ENCODE measurements at regions not wholly inside any gene's neighbourhood (a gene's known extent, or its start where the extent isn't known, plus 50 kb on each side); places are given as distances from the start of the nearest gene placed in this dataset.
A peak's percentile ranks its signal among the peaks of the same experiment; 100 is the strongest.
"Not testable (repeated sequence)": the region's sequence is repeated elsewhere in the genome, so short reads cannot be mapped to it uniquely, and the experiment has no call there.

DNA sequence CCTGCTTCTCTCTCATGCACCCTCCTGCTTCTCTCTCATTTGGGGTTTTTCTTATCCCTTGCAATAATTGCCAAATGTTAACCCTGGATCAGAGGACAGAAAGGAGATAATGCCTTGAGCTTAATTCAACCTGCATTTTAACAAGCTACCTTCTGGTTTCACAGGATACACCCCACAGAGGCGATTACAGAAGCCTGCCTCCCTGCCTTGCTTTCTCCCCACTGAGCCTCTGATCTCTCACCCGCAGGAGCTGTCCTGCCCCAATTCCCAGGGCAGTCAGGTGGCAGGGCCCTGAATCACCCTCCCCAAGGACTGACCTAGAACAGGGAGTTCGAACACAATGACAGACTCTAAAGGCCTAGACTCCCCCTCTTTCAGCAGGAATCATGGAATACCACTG is 959.5 kb downstream of the GRID1 start:
- DNase-seq, result no peak

DNA sequence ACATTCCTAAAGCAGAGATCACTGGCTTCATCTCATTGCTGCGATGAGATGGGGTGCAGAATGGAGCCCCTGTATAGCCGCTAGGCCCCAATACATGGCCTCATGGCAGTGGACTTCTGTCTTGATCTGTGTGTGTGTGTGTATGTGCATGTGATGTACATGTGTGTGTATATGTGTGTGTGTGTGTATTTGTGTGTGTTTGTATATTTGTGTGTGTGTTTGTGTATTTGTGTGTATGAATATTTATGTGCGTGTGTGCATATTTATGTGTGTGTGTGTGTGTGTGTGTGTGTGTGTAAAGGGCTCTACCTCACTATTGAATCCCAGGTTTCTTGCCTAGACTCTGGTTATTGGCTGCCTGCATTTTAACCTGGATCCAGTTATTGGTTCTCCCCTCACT is 958.2 kb downstream of the GRID1 start:
- no peak for DNase-seq

DNA sequence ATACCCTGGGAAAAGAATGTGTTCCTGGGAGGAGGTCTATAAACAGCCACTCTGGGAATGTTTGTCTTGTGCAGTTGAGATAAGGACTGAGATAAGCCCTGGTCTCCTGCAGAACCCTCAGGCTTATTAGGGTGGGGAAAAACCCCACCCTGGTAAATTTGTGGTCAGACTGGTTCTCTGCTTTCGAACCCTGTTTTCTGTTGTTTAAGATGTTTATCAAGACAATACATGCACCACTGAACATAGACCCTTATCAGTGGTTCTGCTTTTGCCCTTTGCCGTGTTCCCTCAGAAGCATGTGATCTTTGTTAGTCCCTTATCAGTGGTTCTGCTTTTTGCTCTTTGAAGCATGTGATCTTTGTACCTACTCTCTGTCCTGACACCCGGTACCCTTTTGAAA is 956.0 kb downstream of the GRID1 start:
- not testable (repeated sequence) for DNase-seq

DNA sequence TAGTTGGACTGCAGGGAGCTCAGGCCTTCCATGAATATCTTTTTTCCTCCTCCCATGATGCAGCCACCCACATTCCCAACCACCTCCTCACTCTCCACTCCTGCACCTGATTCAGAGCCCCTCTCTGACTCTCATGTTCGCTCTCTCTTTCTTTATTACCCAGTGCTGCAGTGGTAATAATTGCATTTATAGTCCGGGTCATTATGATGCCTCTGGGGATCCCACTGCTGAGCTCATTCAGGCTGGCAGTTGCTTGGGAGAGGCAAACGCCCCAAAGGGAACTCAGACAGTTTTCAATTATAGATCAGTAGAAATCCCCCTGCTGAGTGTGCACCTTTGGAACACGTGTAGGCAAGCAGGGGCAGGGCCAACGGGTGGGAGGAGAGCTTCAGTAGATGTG is 953.0 kb downstream of the GRID1 start:
- peak; percentile 54 for DNase-seq

DNA sequence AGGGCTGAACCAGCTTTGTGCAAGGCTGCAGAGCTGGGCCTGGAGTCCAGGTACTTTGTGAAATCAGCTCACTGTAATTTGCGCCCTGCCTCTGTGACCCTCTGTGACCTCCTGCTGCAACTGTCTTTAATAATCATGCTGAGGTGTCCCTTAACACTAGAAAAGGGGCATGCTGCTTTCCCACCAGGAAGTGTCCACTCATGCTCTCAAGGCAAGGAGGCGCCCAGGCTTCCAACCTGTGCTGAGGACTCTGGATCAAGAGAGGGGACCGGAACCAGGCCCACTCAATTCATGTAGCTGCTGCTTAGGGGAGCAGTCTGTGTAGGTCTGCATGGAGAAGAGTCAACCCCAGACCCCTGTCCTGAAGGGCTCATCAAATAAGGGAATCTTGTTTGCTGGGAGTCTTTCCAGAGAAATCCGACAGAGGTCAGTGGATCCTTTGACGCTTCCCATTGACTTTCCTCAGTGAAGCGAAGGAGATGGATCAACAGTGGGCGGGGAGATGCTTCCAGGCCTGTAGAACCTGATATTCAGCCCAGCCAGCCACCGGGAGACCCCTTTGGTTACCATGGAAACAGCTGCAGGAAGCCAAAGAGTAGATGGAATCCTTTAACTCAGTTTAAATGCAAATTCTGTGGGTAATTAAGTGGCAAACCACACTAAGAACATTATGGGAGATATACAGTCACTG is 945.9 kb downstream of the GRID1 start:
- no peak for DNase-seq

DNA sequence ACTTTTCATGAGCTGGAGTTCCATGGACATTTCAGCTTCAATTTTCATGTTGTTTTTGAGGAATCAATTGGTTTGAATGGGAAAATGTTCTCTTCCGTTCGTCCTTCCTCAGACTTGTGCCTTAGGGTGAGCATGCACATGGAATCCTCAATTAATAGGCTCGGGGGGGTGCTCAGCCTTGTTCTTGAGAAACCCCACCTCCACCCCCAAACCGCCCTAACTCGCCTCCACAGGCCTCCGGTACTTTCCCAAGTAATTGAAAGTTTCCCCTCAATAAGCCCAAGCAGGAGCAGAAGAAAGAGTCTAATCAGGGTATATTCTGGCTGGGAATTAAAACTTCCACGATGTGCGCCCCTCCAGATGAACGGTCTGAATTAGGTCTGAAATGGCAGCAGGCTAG is 945.2 kb downstream of the GRID1 start:
- DNase-seq, result no peak

DNA sequence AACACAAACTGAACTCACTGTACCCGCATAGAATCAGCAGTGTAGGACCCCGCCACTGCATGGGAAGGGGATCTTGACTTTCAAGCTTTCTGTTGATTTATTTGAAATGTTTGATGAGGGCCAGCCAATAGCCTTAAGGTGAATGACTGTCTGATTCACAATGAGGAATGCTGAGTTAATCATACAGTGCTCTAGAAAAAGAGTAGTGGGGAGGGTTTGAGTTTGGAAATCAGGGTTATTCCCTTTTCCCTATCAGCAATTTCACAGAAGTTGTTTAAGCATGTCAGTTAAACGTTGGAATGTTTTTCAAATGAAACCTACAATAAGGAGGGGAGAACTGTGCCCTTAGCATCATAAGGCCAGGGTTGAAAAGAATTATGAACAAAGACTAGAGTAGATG is 937.5 kb downstream of the GRID1 start:
- no peak for DNase-seq

DNA sequence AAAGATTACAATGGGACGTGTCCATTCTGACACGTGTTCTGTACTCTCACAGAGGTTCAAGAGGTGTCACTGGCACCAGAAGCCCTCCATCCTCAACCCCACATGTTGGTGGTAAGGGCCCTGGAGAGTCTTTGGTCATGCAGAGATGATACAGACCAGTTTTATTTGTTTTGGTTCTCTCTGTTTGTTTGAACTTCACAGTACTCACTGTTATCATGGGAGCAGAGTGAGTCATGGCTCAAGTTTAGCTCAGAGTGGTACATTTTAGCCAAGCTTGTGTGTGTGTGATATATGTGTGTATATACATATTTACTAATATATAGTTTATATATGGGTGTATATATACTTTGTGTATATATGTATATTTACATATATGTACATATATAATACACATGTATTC is 935.6 kb downstream of the GRID1 start:
- DNase-seq, result no peak

GRCh38 chr10:85433248-85433647 is 933.3 kb downstream of the GRID1 start:
- no peak for DNase-seq

GRCh38 chr10:85444868-85445267 is 921.7 kb downstream of the GRID1 start:
- no peak for DNase-seq

DNA sequence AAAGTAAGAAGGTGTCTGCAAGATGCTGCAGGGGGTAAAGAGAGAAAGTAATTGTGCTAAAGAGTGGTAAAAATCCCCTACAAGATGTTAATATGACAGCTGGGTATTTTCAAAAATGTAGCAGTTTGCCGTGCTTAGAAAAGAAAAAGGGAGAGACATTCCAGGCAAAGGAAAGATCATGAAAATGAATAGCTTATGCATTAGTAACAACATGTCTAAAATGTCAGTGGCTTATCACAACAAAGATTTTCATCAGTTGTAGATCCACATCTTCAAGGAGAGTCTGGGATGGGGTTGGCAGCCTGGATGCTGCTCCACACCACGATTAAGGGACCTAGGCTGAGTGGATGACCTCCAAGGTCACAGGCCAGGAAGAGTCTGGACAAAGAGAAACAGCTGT is 920.9 kb downstream of the GRID1 start:
- DNase-seq, result no peak

GRCh38 chr10:85446827-85447226 is 919.8 kb downstream of the GRID1 start:
- DNase-seq, result no peak

- no peak for DNase-seq
These were observed 918.9 kb downstream of the GRID1 start for GRCh38 chr10:85447690-85448089.

DNA sequence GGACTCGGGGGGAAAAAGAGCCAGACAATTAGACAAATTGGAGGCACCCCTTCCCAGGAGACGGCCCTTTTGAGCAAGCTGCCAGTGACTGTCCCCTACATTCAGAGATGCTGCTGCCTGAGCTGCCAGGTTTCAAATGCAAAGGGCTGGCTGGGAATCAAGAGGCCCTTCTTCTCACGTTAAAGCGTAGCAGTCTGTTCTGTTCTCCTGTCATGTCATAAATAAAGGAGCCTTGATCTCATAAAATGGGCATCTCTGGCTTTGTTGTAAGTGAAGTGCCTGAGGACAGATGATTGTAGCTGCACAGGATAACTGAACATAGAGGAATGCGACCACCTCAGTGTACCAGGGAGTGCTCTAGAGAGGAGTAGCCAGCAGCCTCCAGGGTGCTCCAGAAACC is 917.9 kb downstream of the GRID1 start:
- no peak for DNase-seq

- no peak for DNase-seq
These were observed 912.2 kb downstream of the GRID1 start for GRCh38 chr10:85454386-85454785.

GRCh38 chr10:85457191-85457590 is 909.4 kb downstream of the GRID1 start:
- DNase-seq, result no peak

GRCh38 chr10:85458324-85458723 is 908.3 kb downstream of the GRID1 start:
- no peak for DNase-seq

DNA sequence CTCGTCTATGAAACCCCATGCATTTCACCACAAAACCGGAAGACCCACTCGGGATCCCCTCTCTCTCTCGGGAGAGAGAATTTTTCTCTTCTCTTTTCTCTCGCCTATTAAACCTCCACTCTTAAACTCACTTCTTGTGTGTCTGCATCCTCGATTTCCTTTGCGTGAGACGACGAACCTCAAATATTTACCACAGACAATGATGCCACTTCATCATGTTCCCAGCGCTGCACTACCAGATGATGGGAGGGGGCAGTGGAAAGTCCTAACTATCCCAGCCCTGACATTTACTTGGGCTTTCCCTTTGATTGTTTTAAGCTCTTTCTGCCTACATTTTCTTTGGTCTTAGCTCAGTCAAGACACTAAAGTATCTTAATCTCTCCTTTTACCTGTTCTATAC is 906.7 kb downstream of the GRID1 start:
- no peak for DNase-seq

DNA sequence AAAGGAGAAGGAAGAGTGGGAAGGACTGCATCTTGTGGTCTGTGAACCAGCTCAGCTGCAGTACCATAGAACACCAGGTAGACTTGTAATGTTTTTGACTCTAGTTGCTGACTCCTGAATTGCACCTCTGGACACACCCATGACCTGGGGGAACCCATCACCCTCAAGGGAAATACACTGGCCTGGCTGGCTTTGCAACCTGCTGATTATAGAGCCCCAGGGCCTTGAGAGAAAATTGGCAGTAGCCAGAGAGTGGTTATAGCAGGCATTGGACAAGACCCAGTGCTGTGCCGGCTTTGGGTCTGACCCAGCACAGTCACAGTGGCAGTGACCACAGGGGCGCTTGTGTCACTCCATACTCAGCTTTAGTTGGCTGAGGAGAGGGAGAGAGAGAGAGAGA is 902.3 kb downstream of the GRID1 start:
- DNase-seq, result no peak

DNA sequence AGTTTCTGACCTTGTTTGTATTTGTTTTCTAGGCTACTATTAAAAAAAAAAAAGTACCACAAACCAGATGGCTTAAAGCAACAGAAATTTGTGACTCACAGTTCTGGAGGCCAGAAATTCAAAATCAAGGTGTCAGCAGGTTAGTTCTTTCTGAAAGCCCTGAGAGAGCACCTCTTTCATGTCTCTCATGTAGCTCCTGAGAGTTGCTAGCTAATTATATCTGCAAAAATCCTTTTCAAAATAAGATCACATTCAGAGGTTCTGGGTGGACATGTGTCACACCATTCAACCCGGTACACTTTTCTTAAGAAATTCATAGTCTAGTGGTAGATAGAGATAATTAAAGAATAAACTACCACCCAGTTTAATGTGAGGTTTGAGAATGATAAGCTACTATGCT is 888.6 kb downstream of the GRID1 start:
- no peak for DNase-seq

DNA sequence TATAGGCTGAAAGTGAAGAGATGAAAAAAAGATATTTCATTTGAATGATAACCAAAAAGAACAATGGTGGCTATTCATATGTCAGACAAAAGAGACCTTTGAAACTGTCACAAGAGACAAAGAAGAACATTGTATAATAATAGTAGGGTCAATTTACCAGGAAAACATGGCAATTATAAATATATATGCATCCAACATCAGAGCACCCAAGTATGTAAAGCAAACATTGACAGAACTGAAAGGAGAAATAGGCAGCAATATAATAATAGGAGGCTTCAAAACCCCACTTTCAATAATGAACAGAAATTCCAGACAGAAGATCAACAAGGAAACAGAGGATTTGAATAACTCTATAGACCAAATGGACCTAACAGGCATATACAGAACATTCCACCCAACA is 876.2 kb downstream of the GRID1 start:
- no peak for DNase-seq

- DNase-seq, result no peak
These were observed 874.9 kb downstream of the GRID1 start for GRCh38 chr10:85491652-85492051.

GRCh38 chr10:85492684-85493083 is 873.9 kb downstream of the GRID1 start:
- DNase-seq, result no peak

- no peak for DNase-seq
These were observed 872.9 kb downstream of the GRID1 start for GRCh38 chr10:85493703-85494102.

GRCh38 chr10:85504641-85505040 is 862.0 kb downstream of the GRID1 start:
- not testable (repeated sequence) for DNase-seq

DNA sequence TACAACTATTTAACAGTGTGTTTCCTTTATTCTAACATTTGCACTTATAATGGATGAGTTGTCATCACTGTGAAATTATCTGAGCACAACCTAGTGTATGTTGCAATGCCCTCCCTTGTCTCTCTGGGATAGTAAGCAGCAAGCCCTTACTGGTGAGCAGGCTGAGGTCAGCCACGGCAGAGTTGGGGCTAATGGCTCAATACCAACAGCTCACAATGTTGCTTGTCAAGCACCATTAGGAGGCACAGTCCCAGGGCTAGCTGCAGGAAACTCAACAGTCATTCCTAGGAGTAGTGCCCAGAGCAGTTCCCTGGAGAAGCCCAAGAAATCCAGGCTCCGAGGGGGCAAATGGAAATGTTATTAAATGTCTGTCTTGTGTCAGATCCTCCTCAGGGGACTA is 858.4 kb downstream of the GRID1 start:
- DNase-seq, result no peak

All from NCI-H2171 treated with DMSO at 0.1 percent for 48 hours (cell line).